PC-9 (cell line): ENCODE measurements at regions not wholly inside any gene's neighbourhood (a gene's known extent, or its start where the extent isn't known, plus 50 kb on each side); places are given as distances from the start of the nearest gene placed in this dataset.
"Not testable (repeated sequence)": the region's sequence is repeated elsewhere in the genome, so short reads cannot be mapped to it uniquely, and the experiment has no call there.

Experiments used
- BruUV-seq: library from RNA; stranded (reverse); fragments of 400-500 nt; replicated peaks from 2 replicates; lab custom pipeline; 2021; lab: Mats Ljungman, UMichigan
- CTCF ChIA-PET: fragments of 300-600 bp; sonication (Branson Sonifier 250); formaldehyde crosslinking; loops from one replicate; lab custom pipeline; 2022; ENCODE audit warnings: antibody characterized with exemption; lab: Charles Lee
- POLR2A ChIA-PET: fragments of 300-600 bp; sonication (Branson Sonifier 250); formaldehyde crosslinking; loops from one replicate; lab custom pipeline; 2022; ENCODE audit warnings: antibody characterized with exemption; ENCODE audit not compliant: unreplicated experiment; lab: Charles Lee
- DNase-seq, 2 experiments: peaks; one replicate each; pipeline versions ENCODE4 v3.0.0 to v3.0.0-alpha.2; 2015 to 2022; ENCODE audit warnings: mixed read lengths in 1 of 2
- H2AFZ ChIP-seq: fragments of 200-600 bp; sonication (generic); 2 replicates; pipeline ENCODE4 v1.8.1; 2017; ENCODE audit warnings: antibody characterized with exemption
- H3F3A ChIP-seq: fragments of 200-600 bp; sonication (generic); 2 replicates; pipeline ENCODE4 v1.8.1; 2017; ENCODE audit warnings: antibody characterized with exemption, mild to moderate bottlenecking, low read depth; ENCODE audit not compliant: insufficient read depth
- H3K27ac ChIP-seq: fragments of 200-600 bp; sonication (generic); 2 replicates; pipeline ENCODE4 v1.6.1; 2016; ENCODE audit warnings: mixed run types
- H3K27me3 ChIP-seq: fragments of 200-600 bp; sonication (generic); 2 replicates; pipeline ENCODE4 v1.6.1; 2016; ENCODE audit warnings: low read depth, mixed run types; ENCODE audit not compliant: insufficient read depth
- H3K36me3 ChIP-seq: fragments of 200-600 bp; sonication (generic); 2 replicates; pipeline ENCODE4 v1.6.1; 2016; ENCODE audit warnings: low read depth, mixed run types
- H3K4me1 ChIP-seq: fragments of 200-600 bp; sonication (generic); replicated peaks from 2 replicates; pipeline ENCODE4 v1.6.1; 2016; ENCODE audit warnings: mixed run types; ENCODE audit not compliant: insufficient read depth
- H3K4me2 ChIP-seq: fragments of 200-600 bp; sonication (generic); 2 replicates; pipeline ENCODE4 v1.6.1; 2017; ENCODE audit warnings: mixed run types
- H3K4me3 ChIP-seq: fragments of 200-600 bp; sonication (generic); 2 replicates; pipeline ENCODE4 v1.6.1; 2016; ENCODE audit warnings: mixed run types
- H3K79me2 ChIP-seq: fragments of 200-600 bp; sonication (generic); 2 replicates; pipeline ENCODE4 v1.6.1; 2017; ENCODE audit warnings: low read depth, mixed run types
- H3K9me2 ChIP-seq: fragments of 200-600 bp; sonication (generic); 2 replicates; pipeline ENCODE4 v1.8.1; 2017; ENCODE audit warnings: mild to moderate bottlenecking; ENCODE audit not compliant: insufficient read depth
- H3K9me3 ChIP-seq: fragments of 200-600 bp; sonication (generic); 2 replicates; pipeline ENCODE4 v1.8.1; 2016; ENCODE audit warnings: low read depth; ENCODE audit not compliant: insufficient read depth
- H4K20me1 ChIP-seq: fragments of 200-600 bp; sonication (generic); 2 replicates; pipeline ENCODE4 v1.8.1; 2017; ENCODE audit not compliant: insufficient read depth
- EZH2 ChIP-seq: fragments of 200-600 bp; sonication (generic); IDR thresholded peaks from 2 replicates; pipeline ENCODE4 v1.8.0; 2017; ENCODE audit warnings: antibody characterized with exemption, low read depth
- intact Hi-C: fragments of 100-400 bp; cut with micrococcal nuclease; formaldehyde crosslinking; loops from one replicate; pipeline ENCODE4 v1.10.0; 2022; ENCODE audit not compliant: unreplicated experiment
- TF ChIP-seq, protein P1 (sequence below): fragments of 200-600 bp; sonication (generic); conservative IDR thresholded peaks from 2 replicates; pipeline ENCODE4 v1.6.1; 2017; ENCODE audit warnings: mixed run types, antibody characterized with exemption, mild to moderate bottlenecking, moderate library complexity

DNA sequence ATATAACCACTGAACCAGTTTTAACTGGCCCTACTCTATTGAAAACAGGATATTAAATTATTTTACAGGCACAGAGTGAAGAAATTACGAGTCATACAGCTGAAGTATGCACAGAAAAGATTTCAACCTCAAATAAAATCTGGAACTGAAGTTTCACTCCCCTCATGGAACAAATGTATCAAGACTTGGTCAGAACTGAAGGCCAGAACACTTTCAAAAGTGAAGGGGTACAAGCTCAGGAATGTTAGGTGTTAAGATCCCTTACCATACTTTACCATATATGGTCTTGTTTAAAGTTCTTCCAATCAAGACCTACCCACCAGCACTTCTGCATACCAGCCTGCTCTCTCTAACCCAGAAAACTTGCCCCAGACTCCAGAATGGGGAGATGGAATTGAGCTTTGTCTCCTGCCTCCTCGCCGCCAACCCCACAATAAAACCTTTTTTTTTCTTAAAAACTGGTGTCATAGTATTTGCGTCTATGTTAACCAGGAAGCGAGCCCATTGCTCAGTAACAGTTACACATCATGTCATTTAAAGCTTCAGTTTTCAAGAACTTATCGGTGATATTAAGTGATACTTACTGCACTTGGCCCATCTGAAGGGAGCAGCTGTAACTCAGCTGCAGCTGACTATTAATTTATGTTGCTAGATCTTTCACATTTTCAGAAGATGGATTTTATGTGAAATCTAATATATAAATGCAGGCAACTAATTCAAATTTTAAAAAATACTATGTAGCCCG lies 59.9 kb downstream of the OXSM start:
- Histone ChIP-seq H3K27me3 (no peaks in the 10 kb centered on the region), H3K27ac (no peak overlapping the region), H3K79me2 (no peaks in the 10 kb centered on the region), H3K4me1 (peaks cover 13% of the 10 kb centered on the region), H3K4me3 (no peak overlapping the region), H3K36me3 (no peaks in the 10 kb centered on the region), H3F3A (peaks cover 9% of the 10 kb centered on the region), H4K20me1 (no peaks in the 10 kb centered on the region; the same call in 1 of the 2 replicates), H3K4me2 (no peak overlapping the region), H2AFZ (no peak overlapping the region), H3K9me3 (no peaks in the 10 kb centered on the region), H3K9me2 (no peaks in the 10 kb centered on the region)
- TF ChIP-seq, protein P1, sequence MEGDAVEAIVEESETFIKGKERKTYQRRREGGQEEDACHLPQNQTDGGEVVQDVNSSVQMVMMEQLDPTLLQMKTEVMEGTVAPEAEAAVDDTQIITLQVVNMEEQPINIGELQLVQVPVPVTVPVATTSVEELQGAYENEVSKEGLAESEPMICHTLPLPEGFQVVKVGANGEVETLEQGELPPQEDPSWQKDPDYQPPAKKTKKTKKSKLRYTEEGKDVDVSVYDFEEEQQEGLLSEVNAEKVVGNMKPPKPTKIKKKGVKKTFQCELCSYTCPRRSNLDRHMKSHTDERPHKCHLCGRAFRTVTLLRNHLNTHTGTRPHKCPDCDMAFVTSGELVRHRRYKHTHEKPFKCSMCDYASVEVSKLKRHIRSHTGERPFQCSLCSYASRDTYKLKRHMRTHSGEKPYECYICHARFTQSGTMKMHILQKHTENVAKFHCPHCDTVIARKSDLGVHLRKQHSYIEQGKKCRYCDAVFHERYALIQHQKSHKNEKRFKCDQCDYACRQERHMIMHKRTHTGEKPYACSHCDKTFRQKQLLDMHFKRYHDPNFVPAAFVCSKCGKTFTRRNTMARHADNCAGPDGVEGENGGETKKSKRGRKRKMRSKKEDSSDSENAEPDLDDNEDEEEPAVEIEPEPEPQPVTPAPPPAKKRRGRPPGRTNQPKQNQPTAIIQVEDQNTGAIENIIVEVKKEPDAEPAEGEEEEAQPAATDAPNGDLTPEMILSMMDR, result no peak
- TF ChIP-seq EZH2, result no peak
- intact Hi-C loops, result no loop called here
- BruUV-seq, result no TSS peak
- ChIA-PET POLR2A (no interaction called here), CTCF (no interaction called here)
- no peak for DNase-seq

DNA sequence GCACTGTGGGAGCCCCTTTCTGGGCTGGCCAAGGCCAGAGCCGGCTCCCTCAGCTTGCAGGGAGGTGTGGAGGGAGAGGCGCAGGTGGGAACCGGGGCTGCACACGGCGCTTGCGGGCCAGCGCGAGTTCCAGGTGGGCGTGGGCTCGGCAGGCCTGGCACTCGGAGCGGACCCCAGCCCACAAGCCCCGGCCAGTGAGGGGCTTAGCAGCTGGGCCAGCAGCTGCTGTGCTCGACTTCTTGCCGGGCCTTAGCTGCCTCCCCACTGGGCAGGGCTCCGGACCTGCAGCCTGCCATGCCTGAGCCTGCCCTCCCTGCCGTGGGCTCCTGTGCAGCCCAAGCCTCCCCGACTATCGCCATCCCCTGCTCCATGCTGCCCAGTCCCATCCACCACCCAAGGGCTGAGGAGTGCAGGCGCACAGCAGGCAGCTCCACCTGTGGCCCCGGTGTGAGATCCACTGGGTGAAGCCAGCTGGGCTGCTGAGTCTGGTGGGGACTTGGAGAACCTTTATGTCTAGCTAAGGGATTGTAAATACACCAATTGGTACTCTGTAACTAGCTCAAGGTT lies 61.9 kb downstream of the OXSM start:
- H3K4me3 ChIP-seq, H3K27me3 ChIP-seq, POLR2A ChIA-PET, CTCF ChIA-PET, BruUV-seq, H3K9me2 ChIP-seq, H3K27ac ChIP-seq, DNase-seq, H3K9me3 ChIP-seq, H4K20me1 ChIP-seq, H3K4me2 ChIP-seq, H3F3A ChIP-seq, H3K79me2 ChIP-seq, intact Hi-C loops, H2AFZ ChIP-seq, H3K36me3 ChIP-seq: not testable (repeated sequence)
- H3K4me1 ChIP-seq, result peaks cover 24% of the 10 kb centered on the region

- intact Hi-C loops, result no loop called here
- no TSS peak for BruUV-seq
- Histone ChIP-seq H3K27me3 (no peaks in the 10 kb centered on the region), H3K36me3 (no peaks in the 10 kb centered on the region), H3K4me2 (peak overlapping the region; percentile 47), H3K4me3 (no peak overlapping the region), H3F3A (peaks cover 10% of the 10 kb centered on the region), H3K9me2 (no peaks in the 10 kb centered on the region), H3K9me3 (no peaks in the 10 kb centered on the region), H3K4me1 (peaks cover 24% of the 10 kb centered on the region), H3K79me2 (no peaks in the 10 kb centered on the region), H2AFZ (no peak overlapping the region), H4K20me1 (no peaks in the 10 kb centered on the region), H3K27ac (peak overlapping the region; percentile 40; the same call in 1 of the 2 replicates)
- ChIA-PET CTCF (interaction anchor here (0.9 kb wide), 1 partner anchor 75 kb away, joined by 3 read pairs; no protein-coding TSS in a partner anchor), POLR2A (interaction anchor here (0.5 kb wide), 1 partner anchor 31 kb away, joined by 5 read pairs; no protein-coding TSS in a partner anchor)
- no peak for TF ChIP-seq EZH2
- TF ChIP-seq, protein P1, result no peak
- peak in 1 of 2 experiments; percentile 49 for DNase-seq
Measured at GRCh38 chr3:25854214-25854613, 64.3 kb downstream of the OXSM start.
